PC-9 (cell line): ENCODE measurements at regions not wholly inside any gene's neighbourhood (a gene's known extent, or its start where the extent isn't known, plus 50 kb on each side); places are given as distances from the start of the nearest gene placed in this dataset.

Source experiments
- BruUV-seq: library from RNA; stranded (reverse); fragments of 400-500 nt; replicated peaks from 2 replicates; lab custom pipeline; 2021; lab: Mats Ljungman, UMichigan
- CTCF ChIA-PET: fragments of 300-600 bp; sonication (Branson Sonifier 250); formaldehyde crosslinking; loops from one replicate; lab custom pipeline; 2022; ENCODE audit warnings: antibody characterized with exemption; lab: Charles Lee
- POLR2A ChIA-PET: fragments of 300-600 bp; sonication (Branson Sonifier 250); formaldehyde crosslinking; loops from one replicate; lab custom pipeline; 2022; ENCODE audit warnings: antibody characterized with exemption; ENCODE audit not compliant: unreplicated experiment; lab: Charles Lee
- DNase-seq, 2 experiments: peaks; one replicate each; pipeline versions ENCODE4 v3.0.0 to v3.0.0-alpha.2; 2015 to 2022; ENCODE audit warnings: mixed read lengths in 1 of 2
- H2AFZ ChIP-seq: fragments of 200-600 bp; sonication (generic); 2 replicates; pipeline ENCODE4 v1.8.1; 2017; ENCODE audit warnings: antibody characterized with exemption
- H3F3A ChIP-seq: fragments of 200-600 bp; sonication (generic); 2 replicates; pipeline ENCODE4 v1.8.1; 2017; ENCODE audit warnings: antibody characterized with exemption, mild to moderate bottlenecking, low read depth; ENCODE audit not compliant: insufficient read depth
- H3K27ac ChIP-seq: fragments of 200-600 bp; sonication (generic); 2 replicates; pipeline ENCODE4 v1.6.1; 2016; ENCODE audit warnings: mixed run types
- H3K27me3 ChIP-seq: fragments of 200-600 bp; sonication (generic); 2 replicates; pipeline ENCODE4 v1.6.1; 2016; ENCODE audit warnings: low read depth, mixed run types; ENCODE audit not compliant: insufficient read depth
- H3K36me3 ChIP-seq: fragments of 200-600 bp; sonication (generic); 2 replicates; pipeline ENCODE4 v1.6.1; 2016; ENCODE audit warnings: low read depth, mixed run types
- H3K4me1 ChIP-seq: fragments of 200-600 bp; sonication (generic); replicated peaks from 2 replicates; pipeline ENCODE4 v1.6.1; 2016; ENCODE audit warnings: mixed run types; ENCODE audit not compliant: insufficient read depth
- H3K4me2 ChIP-seq: fragments of 200-600 bp; sonication (generic); 2 replicates; pipeline ENCODE4 v1.6.1; 2017; ENCODE audit warnings: mixed run types
- H3K4me3 ChIP-seq: fragments of 200-600 bp; sonication (generic); 2 replicates; pipeline ENCODE4 v1.6.1; 2016; ENCODE audit warnings: mixed run types
- H3K79me2 ChIP-seq: fragments of 200-600 bp; sonication (generic); 2 replicates; pipeline ENCODE4 v1.6.1; 2017; ENCODE audit warnings: low read depth, mixed run types
- H3K9me2 ChIP-seq: fragments of 200-600 bp; sonication (generic); 2 replicates; pipeline ENCODE4 v1.8.1; 2017; ENCODE audit warnings: mild to moderate bottlenecking; ENCODE audit not compliant: insufficient read depth
- H3K9me3 ChIP-seq: fragments of 200-600 bp; sonication (generic); 2 replicates; pipeline ENCODE4 v1.8.1; 2016; ENCODE audit warnings: low read depth; ENCODE audit not compliant: insufficient read depth
- H4K20me1 ChIP-seq: fragments of 200-600 bp; sonication (generic); 2 replicates; pipeline ENCODE4 v1.8.1; 2017; ENCODE audit not compliant: insufficient read depth
- CTCF ChIP-seq: fragments of 200-600 bp; sonication (generic); conservative IDR thresholded peaks from 2 replicates; pipeline ENCODE4 v1.6.1; 2017; ENCODE audit warnings: mixed run types, antibody characterized with exemption, mild to moderate bottlenecking, moderate library complexity
- EZH2 ChIP-seq: fragments of 200-600 bp; sonication (generic); IDR thresholded peaks from 2 replicates; pipeline ENCODE4 v1.8.0; 2017; ENCODE audit warnings: antibody characterized with exemption, low read depth
- intact Hi-C: fragments of 100-400 bp; cut with micrococcal nuclease; formaldehyde crosslinking; loops from one replicate; pipeline ENCODE4 v1.10.0; 2022; ENCODE audit not compliant: unreplicated experiment

GRCh38 chr14:106302661-106303060 is 776.3 kb downstream of the TMEM121 start:
- POLR2A ChIA-PET, result no interaction called here

DNA sequence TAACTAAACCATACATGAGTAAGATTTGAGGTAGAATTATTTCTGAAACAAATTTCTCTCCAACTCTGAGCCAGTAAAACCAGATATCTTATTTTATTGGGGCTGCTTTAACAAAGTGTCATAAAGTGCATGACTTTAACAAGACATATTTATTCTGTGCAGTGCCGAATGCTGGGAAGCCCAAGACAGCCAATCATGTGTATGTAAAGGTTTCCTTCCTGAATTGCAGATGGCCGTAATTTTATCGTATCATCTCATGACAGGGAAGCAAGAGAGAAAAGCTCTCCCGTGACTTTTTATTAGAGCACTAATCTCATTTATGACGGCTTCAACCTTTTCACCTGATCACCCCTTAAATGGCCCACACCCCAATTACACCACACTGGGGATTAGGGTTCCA is 777.9 kb downstream of the TMEM121 start:
- no peaks in the 10 kb centered on the region for H3K9me2 ChIP-seq
- ChIA-PET CTCF (no interaction called here), POLR2A (no interaction called here)
- no peaks in the 10 kb centered on the region for H3K79me2 ChIP-seq
- no peaks in the 10 kb centered on the region for H3K9me3 ChIP-seq
- H3F3A ChIP-seq, result no peaks in the 10 kb centered on the region; the same call in 1 of the 2 replicates
- H3K4me1 ChIP-seq, result no peaks in the 10 kb centered on the region
- no peak overlapping the region for H3K27ac ChIP-seq
- no peaks in the 10 kb centered on the region for H3K27me3 ChIP-seq
- H4K20me1 ChIP-seq, result peaks cover 6% of the 10 kb centered on the region; the same call in 1 of the 2 replicates
- no peaks in the 10 kb centered on the region for H3K36me3 ChIP-seq
- H3K4me2 ChIP-seq, result no peak overlapping the region
- TF ChIP-seq CTCF (no peak), EZH2 (no peak)
- no TSS peak for BruUV-seq
- no peak overlapping the region for H3K4me3 ChIP-seq
- no peak overlapping the region for H2AFZ ChIP-seq
- intact Hi-C loops, result no loop called here
- no peak for DNase-seq

More at GRCh38 chr14:106302661-106303060, 776.3 kb downstream of the TMEM121 start:
- Histone ChIP-seq H3K4me2 (no peak overlapping the region), H4K20me1 (peaks cover 6% of the 10 kb centered on the region; the same call in 1 of the 2 replicates), H3K9me3 (no peaks in the 10 kb centered on the region), H3K79me2 (no peaks in the 10 kb centered on the region), H3F3A (no peaks in the 10 kb centered on the region), H2AFZ (no peak overlapping the region), H3K4me3 (no peak overlapping the region), H3K27me3 (no peaks in the 10 kb centered on the region), H3K4me1 (no peaks in the 10 kb centered on the region), H3K27ac (no peak overlapping the region), H3K9me2 (no peaks in the 10 kb centered on the region), H3K36me3 (no peaks in the 10 kb centered on the region)
- TF ChIP-seq CTCF (no peak), EZH2 (no peak)
- intact Hi-C loops, result no loop called here
- CTCF ChIA-PET, result no interaction called here
- BruUV-seq, result no TSS peak
- DNase-seq, result no peak

- Histone ChIP-seq H3F3A (no peaks in the 10 kb centered on the region; the same call in 1 of the 2 replicates), H3K27me3 (no peaks in the 10 kb centered on the region), H3K36me3 (no peaks in the 10 kb centered on the region), H3K4me2 (no peak overlapping the region), H2AFZ (no peak overlapping the region), H3K4me1 (no peaks in the 10 kb centered on the region), H3K9me3 (no peaks in the 10 kb centered on the region), H4K20me1 (no peaks in the 10 kb centered on the region), H3K27ac (no peak overlapping the region), H3K4me3 (no peak overlapping the region), H3K9me2 (no peaks in the 10 kb centered on the region), H3K79me2 (no peaks in the 10 kb centered on the region)
- ChIA-PET CTCF (no interaction called here), POLR2A (no interaction called here)
- TF ChIP-seq EZH2, result no peak
- peak; percentile 74 for TF ChIP-seq CTCF
- intact Hi-C loops, result no loop called here
- no TSS peak for BruUV-seq
- DNase-seq, result no peak
These were observed 782.5 kb downstream of the TMEM121 start for GRCh38 chr14:106308839-106309389.
